Vagina (tissue), 2 donors: ENCODE measurements at regions not wholly inside any gene's neighbourhood (a gene's known extent, or its start where the extent isn't known, plus 50 kb on each side); places are given as distances from the start of the nearest gene placed in this dataset.

Experiments
- POLR2AphosphoS5 ChIP-seq, 2 donors: sonication (generic); formaldehyde crosslinking; IDR thresholded peaks; one replicate each; pipeline ENCODE4 v1.9.0; 2017; ENCODE audit warnings: antibody characterized with exemption in 2 of 2, mild to moderate bottlenecking in 2 of 2, low read depth in 1 of 2; ENCODE audit not compliant: insufficient read depth in 1 of 2
- TF ChIP-seq, protein P1 (sequence below), 3 experiments: fragments of 450-650 bp in 2 of 3; fragments of 200-600 bp in 1 of 3; sonication (generic) in 1 of 3; IDR thresholded peaks; one replicate each; pipeline ENCODE4 v1.5.1; 2017 to 2019; ENCODE audit warnings: antibody characterized with exemption in 3 of 3, mild to moderate bottlenecking in 2 of 3, moderate library complexity in 2 of 3

DNA sequence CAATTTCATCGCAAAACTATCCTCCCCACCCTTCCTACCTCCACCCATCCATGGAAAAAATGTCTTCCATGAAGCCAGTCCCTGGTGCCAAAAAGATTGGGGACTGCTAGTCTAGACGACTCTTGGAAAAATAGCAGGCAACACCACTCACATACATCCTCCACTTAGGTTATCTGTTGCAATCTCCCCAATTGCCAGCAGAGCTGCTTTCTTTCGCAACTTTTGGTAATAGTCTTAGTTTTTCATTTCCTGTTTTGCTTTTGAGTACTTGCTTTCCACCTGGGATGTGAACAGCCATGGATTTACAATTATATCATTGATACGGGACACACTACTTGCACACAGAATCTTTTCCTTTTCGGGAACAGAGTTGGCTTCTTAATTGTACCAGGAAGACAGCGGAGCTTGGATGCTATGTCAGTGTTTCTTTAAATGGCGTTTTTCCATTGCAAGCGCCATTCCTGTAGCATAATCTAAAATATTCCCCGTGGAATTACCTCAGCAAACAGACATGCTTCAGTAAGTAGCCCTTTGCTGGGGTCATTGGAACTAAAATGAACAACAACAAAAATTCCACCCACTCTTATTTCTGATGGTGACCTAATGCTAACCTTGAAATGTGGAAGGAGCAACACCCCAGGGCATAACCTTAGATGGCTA lies 183.3 kb upstream of the ADGRL2 start:
- TF ChIP-seq POLR2AphosphoS5 (IDR thresholded peaks at IDR 0.05; ENCODE audit: insufficient read depth in 1 of 2, low read depth in 1 of 2) = no peak
- TF ChIP-seq, protein P1, sequence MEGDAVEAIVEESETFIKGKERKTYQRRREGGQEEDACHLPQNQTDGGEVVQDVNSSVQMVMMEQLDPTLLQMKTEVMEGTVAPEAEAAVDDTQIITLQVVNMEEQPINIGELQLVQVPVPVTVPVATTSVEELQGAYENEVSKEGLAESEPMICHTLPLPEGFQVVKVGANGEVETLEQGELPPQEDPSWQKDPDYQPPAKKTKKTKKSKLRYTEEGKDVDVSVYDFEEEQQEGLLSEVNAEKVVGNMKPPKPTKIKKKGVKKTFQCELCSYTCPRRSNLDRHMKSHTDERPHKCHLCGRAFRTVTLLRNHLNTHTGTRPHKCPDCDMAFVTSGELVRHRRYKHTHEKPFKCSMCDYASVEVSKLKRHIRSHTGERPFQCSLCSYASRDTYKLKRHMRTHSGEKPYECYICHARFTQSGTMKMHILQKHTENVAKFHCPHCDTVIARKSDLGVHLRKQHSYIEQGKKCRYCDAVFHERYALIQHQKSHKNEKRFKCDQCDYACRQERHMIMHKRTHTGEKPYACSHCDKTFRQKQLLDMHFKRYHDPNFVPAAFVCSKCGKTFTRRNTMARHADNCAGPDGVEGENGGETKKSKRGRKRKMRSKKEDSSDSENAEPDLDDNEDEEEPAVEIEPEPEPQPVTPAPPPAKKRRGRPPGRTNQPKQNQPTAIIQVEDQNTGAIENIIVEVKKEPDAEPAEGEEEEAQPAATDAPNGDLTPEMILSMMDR (IDR thresholded peaks at IDR 0.05) = no peak
